HG02610 (cell line): ENCODE measurements at regions not wholly inside any gene's neighbourhood (a gene's known extent, or its start where the extent isn't known, plus 50 kb on each side); places are given as distances from the start of the nearest gene placed in this dataset.
"Not testable (repeated sequence)": the region's sequence is repeated elsewhere in the genome, so short reads cannot be mapped to it uniquely, and the experiment has no call there.

Experiments used
- ATAC-seq: cut with Tn5 transposase; IDR thresholded peaks from one replicate; pipeline ENCODE4 v1.9.1; 2021; ENCODE audit warnings: mild to moderate bottlenecking, moderate library complexity; ENCODE audit not compliant: unreplicated experiment

GRCh38 chr17:43315858-43316521 lies 82.2 kb upstream of the RNU2-1 start:
- no peak for ATAC-seq

- no peak for ATAC-seq
Observed at GRCh38 chr17:43315369-43315768, 81.6 kb upstream of the RNU2-1 start.

GRCh38 chr17:43314611-43315011 lies 80.8 kb upstream of the RNU2-1 start:
- no peak for ATAC-seq

GRCh38 chr17:43312011-43312410 lies 78.2 kb upstream of the RNU2-1 start:
- no peak for ATAC-seq

- no peak for ATAC-seq
Observed at GRCh38 chr17:43309505-43310332, 75.9 kb upstream of the RNU2-1 start.

- ATAC-seq, result no peak
Observed at GRCh38 chr17:43308999-43309398, 75.2 kb upstream of the RNU2-1 start.

- not testable (repeated sequence) for ATAC-seq
Observed at GRCh38 chr17:43304792-43305191, 71.0 kb upstream of the RNU2-1 start.

GRCh38 chr17:43303049-43303448 lies 69.3 kb upstream of the RNU2-1 start:
- ATAC-seq, result not testable (repeated sequence)

GRCh38 chr17:43299300-43300076 lies 65.7 kb upstream of the RNU2-1 start:
- ATAC-seq, result not testable (repeated sequence)

GRCh38 chr17:43289670-43290069 lies 55.9 kb upstream of the RNU2-1 start:
- ATAC-seq, result not testable (repeated sequence)

GRCh38 chr17:43283606-43284005 lies 49.8 kb upstream of the RNU2-1 start:
- not testable (repeated sequence) for ATAC-seq
